Muscle layer of colon (tissue), 2 donors: ENCODE measurements at regions not wholly inside any gene's neighbourhood (a gene's known extent, or its start where the extent isn't known, plus 50 kb on each side); places are given as distances from the start of the nearest gene placed in this dataset.

Source experiments
- H3K27ac ChIP-seq: one replicate; pipeline ENCODE4 v1.7.0; 2013; ENCODE audit warnings: low read depth, mild to moderate bottlenecking, low read length, moderate library complexity
- H3K27me3 ChIP-seq, 2 donors: one replicate each; pipeline ENCODE4 v1.7.0; 2013; ENCODE audit warnings: low read length in 2 of 2, mild to moderate bottlenecking in 2 of 2; ENCODE audit not compliant: insufficient read depth in 2 of 2, control insufficient read depth in 1 of 2
- H3K36me3 ChIP-seq: one replicate; pipeline ENCODE4 v1.7.0; 2013; ENCODE audit warnings: mild to moderate bottlenecking, low read length; ENCODE audit not compliant: insufficient read depth
- H3K4me1 ChIP-seq: one replicate; pipeline ENCODE4 v1.7.0; 2013; ENCODE audit warnings: mild to moderate bottlenecking, low read length; ENCODE audit not compliant: insufficient read depth
- H3K4me3 ChIP-seq, 2 donors: one replicate each; pipeline ENCODE4 v1.7.0; 2013; ENCODE audit warnings: low read length in 2 of 2, low read depth in 1 of 2, mild to moderate bottlenecking in 1 of 2, moderate library complexity in 1 of 2
- H3K9ac ChIP-seq: one replicate; pipeline ENCODE4 v1.7.0; 2013; ENCODE audit warnings: low read length
- H3K9me3 ChIP-seq: one replicate; pipeline ENCODE4 v1.7.0; 2013; ENCODE audit warnings: mild to moderate bottlenecking, low read length
- donor health status: abdominal sarcoma.
- donor health status: Adenocarcinoma of cecum.

GRCh38 chr15:37880835-37881153 lies 53.6 kb upstream of the TMCO5A start:
- Histone ChIP-seq H3K27ac (no peak overlapping the region), H3K4me3 (no peak overlapping the region), H3K36me3 (no peaks in the 10 kb centered on the region), H3K9me3 (no peaks in the 10 kb centered on the region), H3K27me3 (no peaks in the 10 kb centered on the region), H3K9ac (no peak overlapping the region), H3K4me1 (peaks cover 7% of the 10 kb centered on the region)

GRCh38 chr15:37881237-37882013 lies 53.0 kb upstream of the TMCO5A start:
- no peak overlapping the region for H3K4me3 ChIP-seq
- no peaks in the 10 kb centered on the region for H3K27me3 ChIP-seq
- H3K9me3 ChIP-seq: no peaks in the 10 kb centered on the region
- no peak overlapping the region for H3K27ac ChIP-seq
- no peak overlapping the region for H3K9ac ChIP-seq
- H3K4me1 ChIP-seq: peaks cover 7% of the 10 kb centered on the region
- H3K36me3 ChIP-seq: no peaks in the 10 kb centered on the region

DNA sequence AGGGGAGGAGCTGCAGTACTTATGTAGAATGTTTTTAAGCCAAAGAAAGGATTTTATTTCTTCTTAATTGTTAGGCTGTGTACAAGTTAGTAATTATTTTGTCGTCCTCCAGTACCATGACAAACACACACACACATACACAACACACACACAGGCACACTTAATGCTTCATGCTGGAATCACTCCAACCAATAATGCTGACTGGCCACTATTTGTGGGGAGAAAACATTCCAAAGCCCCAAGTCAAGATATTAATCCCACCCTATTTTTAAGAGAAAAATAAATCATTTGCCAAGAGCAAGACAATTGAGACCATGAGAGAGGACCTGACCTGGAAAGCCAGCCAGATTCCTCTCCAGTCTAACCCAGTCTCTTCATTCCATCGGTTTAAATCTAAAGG lies 51.8 kb upstream of the TMCO5A start:
- H3K27ac ChIP-seq: no peak overlapping the region
- no peak overlapping the region for H3K9ac ChIP-seq
- H3K27me3 ChIP-seq: no peaks in the 10 kb centered on the region
- H3K4me1 ChIP-seq: peaks cover 7% of the 10 kb centered on the region
- H3K9me3 ChIP-seq: no peaks in the 10 kb centered on the region
- no peak overlapping the region for H3K4me3 ChIP-seq
- no peaks in the 10 kb centered on the region for H3K36me3 ChIP-seq
